HCEC 1CT (cell line): ENCODE measurements at regions not wholly inside any gene's neighbourhood (a gene's known extent, or its start where the extent isn't known, plus 50 kb on each side); places are given as distances from the start of the nearest gene placed in this dataset.
"Not testable (repeated sequence)": the region's sequence is repeated elsewhere in the genome, so short reads cannot be mapped to it uniquely, and the experiment has no call there.

Experiments used
- DNase-seq: peaks from one replicate; pipeline ENCODE4 v3.0.0-alpha.2; 2017

- no peak for DNase-seq
Measured at GRCh38 chr5:36482812-36483211, 123.6 kb upstream of the SLC1A3 start.

GRCh38 chr5:36489505-36489904 is 116.9 kb upstream of the SLC1A3 start:
- DNase-seq: no peak

GRCh38 chr5:36491856-36492255 is 114.5 kb upstream of the SLC1A3 start:
- no peak for DNase-seq

- DNase-seq: peak; percentile 65
Measured at GRCh38 chr5:36492984-36493654, 113.3 kb upstream of the SLC1A3 start.

- DNase-seq: no peak
Measured at GRCh38 chr5:36494028-36494427, 112.4 kb upstream of the SLC1A3 start.

- DNase-seq: peak; percentile 27
Measured at GRCh38 chr5:36494841-36495601, 111.4 kb upstream of the SLC1A3 start.

- DNase-seq: no peak
Measured at GRCh38 chr5:36495611-36496010, 110.8 kb upstream of the SLC1A3 start.

GRCh38 chr5:36496471-36496870 is 109.9 kb upstream of the SLC1A3 start:
- no peak for DNase-seq

GRCh38 chr5:36502608-36503007 is 103.8 kb upstream of the SLC1A3 start:
- DNase-seq: peak; percentile 95

GRCh38 chr5:36505021-36505420 is 101.4 kb upstream of the SLC1A3 start:
- DNase-seq: no peak

- peak; percentile 56 for DNase-seq
Measured at GRCh38 chr5:36507332-36507952, 99.0 kb upstream of the SLC1A3 start.

- DNase-seq: not testable (repeated sequence)
Measured at GRCh38 chr5:36508331-36508730, 98.1 kb upstream of the SLC1A3 start.

GRCh38 chr5:36513647-36514046 is 92.8 kb upstream of the SLC1A3 start:
- not testable (repeated sequence) for DNase-seq

GRCh38 chr5:36519881-36520280 is 86.5 kb upstream of the SLC1A3 start:
- DNase-seq: no peak

- DNase-seq: no peak
Measured at GRCh38 chr5:36521219-36521618, 85.2 kb upstream of the SLC1A3 start.

- no peak for DNase-seq
Measured at GRCh38 chr5:36521838-36522745, 84.3 kb upstream of the SLC1A3 start.

- no peak for DNase-seq
Measured at GRCh38 chr5:36522746-36523065, 83.7 kb upstream of the SLC1A3 start.

GRCh38 chr5:36523450-36523849 is 83.0 kb upstream of the SLC1A3 start:
- DNase-seq: no peak

- no peak for DNase-seq
Measured at GRCh38 chr5:36523926-36524325, 82.5 kb upstream of the SLC1A3 start.

- no peak for DNase-seq
Measured at GRCh38 chr5:36526537-36526936, 79.9 kb upstream of the SLC1A3 start.

- no peak for DNase-seq
Measured at GRCh38 chr5:36528588-36528987, 77.8 kb upstream of the SLC1A3 start.

GRCh38 chr5:36529142-36529541 is 77.3 kb upstream of the SLC1A3 start:
- no peak for DNase-seq

- DNase-seq: no peak
Measured at GRCh38 chr5:36530215-36530614, 76.2 kb upstream of the SLC1A3 start.
